ENCODE measurements at regions not wholly inside any gene's neighbourhood (a gene's known extent, or its start where the extent isn't known, plus 50 kb on each side); places are given as distances from the start of the nearest gene placed in this dataset.

- Histone ChIP-seq H3K4me2 (no peak overlapping the region), H3K27me3 (no peaks in the 10 kb centered on the region), H3K9me3 (no peaks in the 10 kb centered on the region), H3K4me3 (no peak overlapping the region), H4K20me1 (no peaks in the 10 kb centered on the region), H3K27ac (no peak overlapping the region), H3K4me1 (no peaks in the 10 kb centered on the region), H3K9ac (no peak overlapping the region), H3K36me3 (no peaks in the 10 kb centered on the region)
- TF ChIP-seq Cebpa-rat (IDR thresholded peaks at IDR 0.05): no peak
Measured at GRCh38 chr3:1501406-1502115, 408.7 kb downstream of the CNTN6 start.

GRCh38 chr3:1506090-1506489 is 413.3 kb downstream of the CNTN6 start:
- H3K27me3 ChIP-seq: no peaks in the 10 kb centered on the region
- H3K4me1 ChIP-seq: peaks cover 2% of the 10 kb centered on the region; the same call in 1 of the 2 replicates
- no peaks in the 10 kb centered on the region for H4K20me1 ChIP-seq
- H3K9me3 ChIP-seq: no peaks in the 10 kb centered on the region
- TF ChIP-seq Cebpa-rat (IDR thresholded peaks at IDR 0.05): no peak
- H3K9ac ChIP-seq: no peak overlapping the region
- no peaks in the 10 kb centered on the region for H3K36me3 ChIP-seq
- no peak overlapping the region for H3K4me2 ChIP-seq
- no peak overlapping the region for H3K27ac ChIP-seq
- H3K4me3 ChIP-seq: no peak overlapping the region

GRCh38 chr3:1513662-1514061 is 420.8 kb downstream of the CNTN6 start:
- H3K27ac ChIP-seq: no peak overlapping the region
- no peaks in the 10 kb centered on the region for H4K20me1 ChIP-seq
- H3K36me3 ChIP-seq: no peaks in the 10 kb centered on the region
- H3K9me3 ChIP-seq: no peaks in the 10 kb centered on the region
- H3K9ac ChIP-seq: no peak overlapping the region
- peaks cover 8% of the 10 kb centered on the region; the same call in 1 of the 2 replicates for H3K4me1 ChIP-seq
- no peaks in the 10 kb centered on the region for H3K27me3 ChIP-seq
- no peak for TF ChIP-seq Cebpa-rat (IDR thresholded peaks at IDR 0.05)
- H3K4me2 ChIP-seq: no peak overlapping the region
- no peak overlapping the region for H3K4me3 ChIP-seq

GRCh38 chr3:1515882-1516281 is 423.1 kb downstream of the CNTN6 start:
- Histone ChIP-seq H3K27me3 (no peaks in the 10 kb centered on the region), H3K36me3 (no peaks in the 10 kb centered on the region), H3K4me2 (no peak overlapping the region), H3K9ac (no peak overlapping the region), H3K27ac (no peak overlapping the region), H3K4me3 (no peak overlapping the region), H3K9me3 (no peaks in the 10 kb centered on the region), H4K20me1 (no peaks in the 10 kb centered on the region), H3K4me1 (peaks cover 8% of the 10 kb centered on the region; the same call in 1 of the 2 replicates)
- TF ChIP-seq Cebpa-rat (IDR thresholded peaks at IDR 0.05): no peak

- H3K4me3 ChIP-seq: no peak overlapping the region
- H3K36me3 ChIP-seq: no peaks in the 10 kb centered on the region
- H3K27me3 ChIP-seq: no peaks in the 10 kb centered on the region
- no peak overlapping the region for H3K9ac ChIP-seq
- no peak overlapping the region for H3K4me2 ChIP-seq
- H3K27ac ChIP-seq: no peak overlapping the region
- H3K9me3 ChIP-seq: no peaks in the 10 kb centered on the region
- no peaks in the 10 kb centered on the region for H4K20me1 ChIP-seq
- no peak for TF ChIP-seq Cebpa-rat (IDR thresholded peaks at IDR 0.05)
- no peaks in the 10 kb centered on the region for H3K4me1 ChIP-seq
Measured at GRCh38 chr3:1527786-1528185, 435.0 kb downstream of the CNTN6 start.

GRCh38 chr3:1528621-1529020 is 435.8 kb downstream of the CNTN6 start:
- Histone ChIP-seq H4K20me1 (no peaks in the 10 kb centered on the region), H3K27me3 (no peaks in the 10 kb centered on the region), H3K27ac (no peak overlapping the region), H3K9ac (no peak overlapping the region), H3K36me3 (no peaks in the 10 kb centered on the region), H3K4me2 (no peak overlapping the region), H3K4me3 (no peak overlapping the region), H3K4me1 (no peaks in the 10 kb centered on the region), H3K9me3 (no peaks in the 10 kb centered on the region)
- no peak for TF ChIP-seq Cebpa-rat (IDR thresholded peaks at IDR 0.05)

GRCh38 chr3:1529676-1530075 is 436.9 kb downstream of the CNTN6 start:
- H3K9me3 ChIP-seq: no peaks in the 10 kb centered on the region
- TF ChIP-seq Cebpa-rat (IDR thresholded peaks at IDR 0.05): no peak
- H3K27me3 ChIP-seq: no peaks in the 10 kb centered on the region
- H3K36me3 ChIP-seq: no peaks in the 10 kb centered on the region
- H3K4me1 ChIP-seq: no peaks in the 10 kb centered on the region
- no peaks in the 10 kb centered on the region for H4K20me1 ChIP-seq
- H3K9ac ChIP-seq: no peak overlapping the region
- H3K4me3 ChIP-seq: no peak overlapping the region
- no peak overlapping the region for H3K27ac ChIP-seq
- H3K4me2 ChIP-seq: no peak overlapping the region

GRCh38 chr3:1531981-1532380 is 439.2 kb downstream of the CNTN6 start:
- no peak for TF ChIP-seq Cebpa-rat (IDR thresholded peaks at IDR 0.05)
- Histone ChIP-seq H3K27me3 (no peaks in the 10 kb centered on the region), H3K4me3 (no peak overlapping the region), H3K9me3 (peaks cover 4% of the 10 kb centered on the region), H3K4me1 (no peaks in the 10 kb centered on the region), H4K20me1 (no peaks in the 10 kb centered on the region), H3K36me3 (no peaks in the 10 kb centered on the region), H3K4me2 (no peak overlapping the region), H3K9ac (no peak overlapping the region), H3K27ac (no peak overlapping the region)

- Histone ChIP-seq H3K27ac (no peak overlapping the region), H3K27me3 (no peaks in the 10 kb centered on the region), H3K4me3 (no peak overlapping the region), H3K36me3 (no peaks in the 10 kb centered on the region), H3K4me1 (no peaks in the 10 kb centered on the region), H3K4me2 (no peak overlapping the region), H3K9me3 (peaks cover 9% of the 10 kb centered on the region), H4K20me1 (no peaks in the 10 kb centered on the region), H3K9ac (no peak overlapping the region)
- no peak for TF ChIP-seq Cebpa-rat (IDR thresholded peaks at IDR 0.05)
Measured at GRCh38 chr3:1532935-1533606, 440.2 kb downstream of the CNTN6 start.

GRCh38 chr3:1533763-1534162 is 440.9 kb downstream of the CNTN6 start:
- Histone ChIP-seq H4K20me1 (no peaks in the 10 kb centered on the region), H3K27ac (no peak overlapping the region), H3K4me3 (no peak overlapping the region), H3K27me3 (no peaks in the 10 kb centered on the region), H3K36me3 (no peaks in the 10 kb centered on the region), H3K9ac (no peak overlapping the region), H3K9me3 (peaks cover 9% of the 10 kb centered on the region), H3K4me1 (no peaks in the 10 kb centered on the region), H3K4me2 (no peak overlapping the region)
- no peak for TF ChIP-seq Cebpa-rat (IDR thresholded peaks at IDR 0.05)
